ENCODE measurements at regions not wholly inside any gene's neighbourhood (a gene's known extent, or its start where the extent isn't known, plus 50 kb on each side); places are given as distances from the start of the nearest gene placed in this dataset.

- TF ChIP-seq CTCF (IDR thresholded peaks at IDR 0.05; ENCODE audit: low read length) (no peak), EZH2 (optimal IDR thresholded peaks at IDR 0.05; ENCODE audit: low read depth, low read length) (no peak)
Measured at GRCh38 chr9:90507621-90508020, 135.0 kb downstream of the DIRAS2 start.
